NOMO-1 treated with dmso at 0.1 percent for 144 hours (cell line): ENCODE measurements at regions not wholly inside any gene's neighbourhood (a gene's known extent, or its start where the extent isn't known, plus 50 kb on each side); places are given as distances from the start of the nearest gene placed in this dataset.
A peak's percentile ranks its signal among the peaks of the same experiment; 100 is the strongest.
"Not testable (repeated sequence)": the region's sequence is repeated elsewhere in the genome, so short reads cannot be mapped to it uniquely, and the experiment has no call there.

Experiments
- DNase-seq: peaks from one replicate; lab custom pipeline; 2025; ENCODE audit not compliant: unreplicated experiment; lab: John Stamatoyannopoulos, UW

DNA sequence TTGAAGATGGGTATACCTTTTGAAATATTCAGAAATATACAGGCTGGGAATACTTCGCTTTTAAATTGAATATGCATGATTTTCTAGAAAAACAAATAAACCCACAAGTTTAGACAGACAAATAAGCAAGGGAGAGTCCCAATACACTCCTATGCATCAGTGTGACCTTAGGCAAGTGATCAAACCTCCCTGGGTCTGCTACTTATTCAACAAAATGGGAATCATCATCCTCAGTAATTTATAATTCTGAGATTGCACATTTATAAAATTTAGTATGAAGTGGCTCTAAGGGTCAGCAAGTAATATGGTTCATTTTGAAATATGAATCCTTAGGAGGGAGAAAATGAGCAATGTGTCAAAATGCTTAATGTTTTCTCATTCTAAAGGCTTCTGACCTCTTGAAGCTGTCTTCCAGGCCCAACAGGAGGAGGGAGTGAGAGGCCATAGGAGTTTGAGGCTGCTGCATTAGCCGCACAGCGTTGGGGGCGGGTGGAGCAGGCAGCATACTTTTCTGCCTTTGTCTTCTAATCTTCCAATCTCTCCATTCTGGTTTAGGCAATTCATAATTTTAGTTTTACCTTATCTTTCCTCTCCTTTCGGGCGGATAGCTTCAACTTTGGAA, 155.1 kb downstream of the TRIB2 start:
- no peak for DNase-seq

DNA sequence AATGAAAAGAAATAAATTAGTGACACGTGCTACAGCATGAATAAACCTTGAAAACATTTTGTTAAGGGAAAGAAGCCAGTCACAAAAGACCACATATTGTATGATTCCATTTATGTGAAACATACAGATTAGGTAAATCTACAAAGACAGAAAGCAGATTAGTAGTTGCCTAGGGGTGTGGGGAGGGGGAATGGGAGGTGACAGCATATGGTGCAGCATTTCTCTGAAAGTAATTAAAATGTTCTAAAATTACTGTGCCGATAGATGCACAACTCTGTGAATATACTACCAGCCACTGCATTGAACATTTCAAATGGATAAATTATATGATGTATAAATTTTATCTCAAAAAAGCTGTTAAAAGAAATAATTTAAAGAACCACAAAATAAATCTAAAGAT, 161.0 kb downstream of the TRIB2 start:
- no peak for DNase-seq

DNA sequence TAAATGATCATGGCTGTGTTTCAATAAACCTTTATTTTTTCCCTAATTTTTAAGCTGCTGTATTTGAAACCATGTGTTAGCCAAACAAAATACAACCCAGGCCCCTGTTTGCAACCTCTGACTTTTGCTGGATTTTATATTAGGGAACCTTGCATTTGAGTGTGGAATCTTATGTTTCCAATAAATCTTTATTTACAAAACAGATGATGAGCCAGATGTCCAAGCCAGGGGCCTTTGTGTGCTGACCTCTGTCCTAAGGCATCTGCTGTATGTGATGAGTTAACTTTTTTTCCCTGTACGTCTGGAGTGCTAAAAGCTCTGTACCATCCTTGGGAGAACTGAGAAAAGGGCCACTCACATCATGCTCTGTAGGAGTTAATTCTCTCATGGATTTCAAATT, 162.9 kb downstream of the TRIB2 start:
- DNase-seq = no peak

DNA sequence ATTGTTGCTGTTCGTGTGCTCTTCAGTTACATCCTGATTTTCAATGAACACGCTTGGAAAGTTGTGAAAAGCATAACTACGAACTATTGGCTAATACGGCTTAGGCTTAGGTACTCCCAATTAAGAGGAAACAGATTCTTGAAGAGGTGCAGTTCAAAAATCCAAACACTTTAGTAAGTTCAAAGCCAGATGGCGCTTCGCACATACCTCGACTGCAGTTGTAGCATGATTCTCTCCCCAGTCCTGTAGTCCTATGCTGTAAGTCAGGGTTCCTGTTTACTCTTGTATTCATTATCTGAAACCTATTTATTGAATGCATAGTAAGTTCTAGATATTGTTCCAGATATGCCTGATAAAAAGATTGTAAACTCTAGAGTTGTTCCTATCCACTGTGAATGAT, 165.2 kb downstream of the TRIB2 start:
- no peak for DNase-seq

DNA sequence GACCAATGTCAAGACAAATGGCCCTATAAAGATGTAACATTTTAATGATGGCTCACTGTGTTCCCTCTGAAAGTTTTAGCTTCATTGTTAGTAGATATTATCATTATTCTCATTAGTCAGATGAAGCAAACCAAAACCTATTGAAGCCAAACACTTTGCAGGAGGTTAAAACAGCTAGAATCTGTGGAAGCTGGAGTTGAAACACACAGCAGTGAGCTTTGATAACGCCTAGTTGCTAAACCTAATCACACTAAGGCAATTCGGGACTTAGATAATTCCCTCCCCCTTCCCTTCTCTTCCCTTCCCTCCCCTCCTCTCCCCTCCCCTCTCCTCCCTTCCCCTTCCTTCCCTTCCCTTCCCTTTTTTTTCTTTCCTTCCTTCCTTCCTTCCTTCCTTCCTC, 165.7 kb downstream of the TRIB2 start:
- DNase-seq = no peak

DNA sequence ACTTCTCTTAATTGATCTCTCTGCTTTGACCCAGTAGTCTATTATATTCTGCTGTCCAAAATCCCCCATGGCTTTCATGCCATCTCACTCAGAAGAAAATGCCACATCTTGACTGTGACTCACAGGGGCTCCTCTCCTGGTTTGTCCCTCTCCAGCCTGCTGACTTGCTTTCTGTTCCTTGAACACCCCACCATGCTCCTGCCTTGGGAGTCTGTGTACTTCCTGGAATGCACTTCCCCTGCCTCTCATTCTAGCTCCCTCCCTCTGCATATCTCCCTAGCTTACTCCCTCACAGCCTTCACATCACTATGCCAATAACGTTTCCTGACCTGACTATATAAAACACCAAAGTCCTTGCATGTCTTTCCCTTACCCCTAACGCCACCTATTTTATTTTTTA, 167.2 kb downstream of the TRIB2 start:
- DNase-seq = no peak

DNA sequence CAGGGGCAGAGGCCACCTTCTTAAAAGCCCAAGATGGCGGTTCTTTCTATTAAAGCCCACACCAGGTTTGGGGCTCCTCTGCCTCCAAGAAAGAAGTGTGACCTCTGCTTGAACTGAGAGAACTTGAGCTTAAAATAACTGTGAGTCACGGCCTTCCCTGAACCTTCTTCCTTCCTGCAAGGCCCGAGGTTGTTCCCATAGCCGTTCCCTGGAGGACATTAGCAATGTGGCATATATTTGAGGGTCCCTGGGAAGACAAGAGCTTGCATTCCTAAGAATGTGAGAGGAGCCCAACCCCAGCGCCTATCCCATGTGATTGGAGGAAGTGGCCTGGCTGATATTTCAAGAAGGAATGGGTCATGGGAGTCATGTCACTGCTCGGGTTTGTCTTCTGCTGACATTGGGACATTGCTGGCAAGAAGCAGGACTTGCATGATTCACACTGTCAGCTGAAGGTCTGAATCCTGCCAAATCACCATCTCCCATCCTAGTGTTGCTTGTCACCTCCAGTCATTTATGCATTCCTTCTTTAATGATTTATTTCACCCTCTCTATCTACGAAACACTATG, 168.1 kb downstream of the TRIB2 start:
- no peak for DNase-seq

DNA sequence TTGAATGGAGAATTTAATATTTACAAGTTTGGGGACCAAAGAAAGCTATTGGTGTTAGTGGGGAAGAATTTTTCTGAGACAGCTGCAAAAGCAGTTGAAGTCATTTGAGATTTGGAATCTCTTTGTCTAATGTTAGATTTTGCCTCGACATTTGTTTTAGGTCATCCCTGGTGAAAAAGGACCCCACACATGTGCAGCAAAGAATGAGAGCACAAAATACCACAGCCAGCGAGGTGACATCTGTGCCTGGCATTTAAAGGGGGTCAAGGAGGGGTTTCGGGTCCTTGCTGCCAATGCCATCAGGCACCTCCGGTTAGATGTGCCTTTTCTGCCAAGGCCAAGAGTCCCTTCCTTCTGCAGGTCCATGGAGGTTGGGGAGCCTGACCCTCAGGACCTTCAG, 173.3 kb downstream of the TRIB2 start:
- DNase-seq = no peak

DNA sequence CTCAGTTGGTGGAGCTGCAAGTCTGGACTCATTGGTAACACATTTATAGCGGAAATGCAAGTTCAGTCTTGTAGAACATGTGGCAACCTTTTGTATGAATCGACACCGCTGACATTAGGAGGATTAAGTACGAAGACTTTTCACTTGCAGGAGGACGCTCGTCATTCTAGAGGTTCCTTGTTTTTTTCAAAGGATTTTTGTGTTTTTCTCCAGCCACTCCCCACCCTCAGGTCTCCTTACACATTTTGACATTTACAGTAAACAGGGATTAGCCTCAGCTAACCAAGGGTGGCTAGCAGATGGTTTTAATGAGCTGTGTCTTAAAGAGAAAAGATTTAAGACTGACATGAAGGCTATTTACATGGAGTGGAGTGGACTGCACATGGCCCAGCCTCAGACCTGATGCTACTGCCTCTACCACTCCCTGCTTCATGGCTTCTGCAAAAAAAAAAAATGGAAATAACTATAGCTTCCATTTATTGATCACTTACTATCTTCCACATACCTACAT, 173.8 kb downstream of the TRIB2 start:
- DNase-seq = no peak

DNA sequence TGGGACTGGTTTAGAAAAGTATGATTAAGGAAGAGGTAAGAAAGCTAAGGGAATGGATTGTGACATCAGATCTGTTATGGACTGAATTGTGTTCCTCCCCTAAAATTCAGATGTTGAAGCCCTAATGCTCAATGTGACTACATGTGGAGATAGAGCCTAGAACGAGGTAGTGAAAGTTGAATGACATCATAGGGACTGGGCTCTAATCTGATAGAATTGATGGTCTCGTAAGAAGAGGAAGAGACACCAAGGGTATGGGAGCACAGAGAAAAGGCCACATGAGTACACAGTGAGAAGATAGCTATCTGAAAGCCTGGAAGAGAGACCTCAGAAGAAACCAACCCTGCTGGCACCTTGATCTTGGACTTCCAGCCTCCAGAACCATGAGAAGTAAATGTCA, 178.3 kb downstream of the TRIB2 start:
- no peak for DNase-seq

DNA sequence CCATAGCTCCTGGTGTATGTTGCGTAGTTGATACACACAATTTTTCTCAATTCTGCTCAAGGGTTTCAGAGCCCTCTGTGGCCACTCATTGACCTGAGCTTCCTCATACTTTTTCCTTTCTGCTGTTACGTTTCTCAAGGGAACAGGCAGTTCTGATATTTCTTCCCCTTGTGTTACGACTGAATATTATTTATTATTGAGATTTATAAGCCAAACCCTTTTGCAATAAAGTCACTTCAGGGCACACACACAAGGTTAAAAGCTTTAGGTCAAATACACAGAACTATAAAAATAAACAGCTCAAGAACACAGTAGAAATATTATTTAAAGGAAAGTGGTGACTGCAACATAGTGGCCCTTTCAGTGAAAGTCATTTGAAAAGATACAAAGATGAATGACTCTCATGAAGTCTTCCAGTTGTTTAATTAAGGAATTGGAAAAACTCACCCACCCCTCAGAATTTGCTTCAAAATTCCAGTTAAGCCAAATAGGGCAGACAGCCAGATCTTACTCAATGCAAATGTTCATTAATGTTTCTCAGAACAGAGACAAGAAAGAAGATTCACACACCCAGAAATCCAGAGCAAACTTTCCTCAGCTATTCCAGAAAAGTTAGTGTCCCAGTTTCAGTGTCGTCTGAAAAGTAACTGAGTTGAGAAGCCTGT, 179.7 kb downstream of the TRIB2 start:
- no peak for DNase-seq

DNA sequence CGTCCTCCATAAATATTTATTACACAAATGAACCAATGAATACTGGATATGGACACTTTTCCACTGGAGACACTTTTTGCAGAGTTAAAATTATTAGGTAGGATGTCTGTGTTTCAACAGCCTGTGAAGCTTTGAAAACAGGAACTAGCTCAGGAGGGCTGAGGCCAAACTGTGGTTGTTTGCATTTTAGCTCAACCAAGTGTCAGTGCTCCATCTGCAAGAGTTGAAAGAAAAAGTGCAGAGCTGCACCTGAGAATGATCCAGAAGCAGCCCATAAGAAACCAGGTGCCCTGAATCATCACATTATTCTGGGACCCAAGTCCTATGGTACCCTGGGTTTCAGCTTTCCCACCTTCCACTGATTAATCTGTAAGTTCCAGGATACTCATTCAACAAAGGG, 180.4 kb downstream of the TRIB2 start:
- DNase-seq = peak; percentile 52

DNA sequence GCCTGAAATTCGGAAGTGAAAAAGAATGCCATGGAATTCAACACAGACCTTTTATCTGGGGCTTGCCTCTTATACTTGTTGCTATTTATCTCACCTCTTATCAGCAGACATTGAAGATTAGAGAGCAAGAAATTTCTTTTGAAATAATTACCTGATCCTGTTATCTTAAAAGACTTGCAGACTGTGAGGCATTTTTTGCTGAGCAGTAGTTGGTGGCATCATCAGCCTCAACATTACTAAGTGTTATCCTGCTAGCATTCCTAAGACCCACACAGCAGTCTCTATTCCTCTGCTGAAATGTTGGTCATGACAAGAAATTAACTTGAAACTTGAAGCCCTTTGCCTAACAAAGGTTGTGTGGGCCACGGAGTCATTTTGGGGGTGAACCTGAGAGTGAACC, 186.5 kb downstream of the TRIB2 start:
- no peak for DNase-seq

DNA sequence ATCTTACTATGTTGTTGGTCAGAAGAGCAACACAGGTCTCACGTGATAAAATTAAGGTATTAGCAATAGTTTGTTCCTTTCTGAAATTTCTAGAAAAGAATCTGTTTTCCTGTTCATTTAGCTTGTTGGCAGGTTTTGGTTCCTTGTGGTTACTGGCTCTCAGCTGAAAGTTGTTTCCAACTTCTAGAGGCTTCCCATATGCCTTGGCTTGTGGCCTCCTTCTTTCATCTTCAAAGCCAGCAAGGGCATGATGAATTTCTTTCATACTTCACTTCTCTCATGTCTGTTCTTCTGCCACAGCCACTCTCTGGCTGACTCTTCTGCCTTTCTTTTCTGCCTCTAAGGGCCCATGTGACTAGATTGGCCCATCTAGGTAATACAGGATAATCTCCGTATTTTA, 193.7 kb downstream of the TRIB2 start:
- no peak for DNase-seq

DNA sequence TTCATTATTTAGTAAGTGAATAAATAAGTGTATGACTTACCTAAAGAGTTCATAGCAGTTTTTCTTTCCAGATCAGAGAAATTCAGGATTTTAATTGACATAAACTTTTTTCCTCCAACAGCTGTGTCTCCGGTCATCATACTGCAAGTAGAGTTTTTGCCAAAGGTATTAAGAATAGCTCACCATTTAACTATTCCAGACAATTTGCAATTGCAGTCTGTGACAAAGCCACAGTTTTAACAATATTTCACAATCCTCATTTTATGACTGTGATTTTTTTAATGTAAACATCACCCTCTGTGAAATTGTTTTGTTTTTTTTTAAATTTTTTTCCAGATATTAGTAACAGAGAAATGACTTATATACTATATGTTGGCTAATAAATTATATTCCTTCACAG, 199.1 kb downstream of the TRIB2 start:
- no peak for DNase-seq

DNA sequence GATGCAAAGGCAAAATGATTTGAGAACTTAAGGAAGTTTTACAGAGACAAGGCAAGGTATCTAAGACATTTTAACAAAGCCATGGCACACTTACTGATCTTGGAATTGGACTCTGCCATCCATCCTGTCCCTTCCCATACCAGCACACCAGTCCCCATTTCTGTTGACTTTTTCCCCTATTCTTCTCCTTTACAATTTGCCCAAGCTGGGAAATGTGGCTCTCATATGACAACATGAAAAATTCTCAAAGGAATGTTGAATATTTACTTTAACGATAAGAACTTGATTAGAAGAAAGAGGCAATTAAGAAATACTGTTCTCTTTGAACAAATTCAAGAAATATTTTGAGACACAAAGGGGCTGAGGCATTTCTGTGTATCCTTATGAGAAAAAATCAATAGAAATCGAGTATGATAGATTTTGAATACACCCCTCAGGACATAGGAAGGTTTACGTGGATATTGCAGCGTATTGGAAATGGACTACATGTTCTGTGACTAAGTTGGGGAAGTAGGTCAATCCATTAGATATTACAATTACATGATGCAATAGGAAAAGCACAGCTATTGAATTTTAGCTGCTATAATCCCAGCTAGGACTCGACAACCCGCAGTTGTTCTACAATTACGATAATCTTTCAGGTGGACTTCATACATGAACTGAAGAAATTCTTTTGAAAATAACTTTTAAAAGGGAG, 201.6 kb downstream of the TRIB2 start:
- DNase-seq = no peak

DNA sequence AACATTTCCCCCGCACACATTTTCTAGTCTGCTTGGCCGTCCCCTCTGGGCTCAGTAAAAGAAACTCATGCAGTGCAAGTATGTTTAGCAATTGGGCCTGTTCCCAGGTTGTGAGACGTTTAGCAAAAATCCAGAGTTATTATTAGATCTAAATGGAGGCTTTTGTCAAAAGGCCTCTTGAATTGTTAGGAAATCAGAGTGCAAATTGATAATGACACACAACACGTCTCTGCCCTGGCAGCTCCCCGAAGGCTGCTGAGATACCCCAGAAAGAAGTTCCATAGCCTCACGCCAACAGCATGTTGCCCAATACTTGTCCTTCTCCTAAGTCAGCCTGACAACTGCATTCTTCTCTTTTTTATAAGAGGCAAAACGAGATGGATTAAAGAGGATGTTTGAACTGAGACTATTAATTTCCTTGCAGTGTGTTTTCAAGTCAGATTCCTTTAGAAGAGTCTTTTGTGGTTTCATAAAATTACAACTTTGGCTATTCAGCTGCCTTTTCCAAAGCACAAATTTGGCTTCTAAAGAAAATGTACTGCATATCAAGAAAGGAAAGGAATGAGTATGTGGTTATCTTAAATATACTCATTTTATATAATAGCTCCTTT, 202.2 kb downstream of the TRIB2 start:
- no peak for DNase-seq

DNA sequence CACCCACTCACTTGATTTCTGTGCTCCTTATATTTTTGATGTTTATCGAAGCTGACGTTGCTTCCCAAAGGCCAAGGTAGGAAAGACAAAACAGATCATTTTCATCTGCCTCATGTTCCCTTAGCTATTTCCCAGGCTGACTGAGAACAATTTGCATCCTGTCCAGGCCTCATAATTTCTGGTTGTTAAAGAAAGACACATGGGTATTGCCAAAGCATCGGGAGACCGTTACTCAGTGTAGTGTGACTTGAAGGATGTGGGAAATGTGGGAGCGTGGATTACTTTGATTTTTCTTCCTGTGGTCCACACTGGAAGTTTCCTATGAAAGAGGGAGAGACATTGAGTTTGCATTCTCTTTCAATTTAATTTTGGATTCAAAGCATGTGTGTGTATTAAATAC, 204.6 kb downstream of the TRIB2 start:
- no peak for DNase-seq

DNA sequence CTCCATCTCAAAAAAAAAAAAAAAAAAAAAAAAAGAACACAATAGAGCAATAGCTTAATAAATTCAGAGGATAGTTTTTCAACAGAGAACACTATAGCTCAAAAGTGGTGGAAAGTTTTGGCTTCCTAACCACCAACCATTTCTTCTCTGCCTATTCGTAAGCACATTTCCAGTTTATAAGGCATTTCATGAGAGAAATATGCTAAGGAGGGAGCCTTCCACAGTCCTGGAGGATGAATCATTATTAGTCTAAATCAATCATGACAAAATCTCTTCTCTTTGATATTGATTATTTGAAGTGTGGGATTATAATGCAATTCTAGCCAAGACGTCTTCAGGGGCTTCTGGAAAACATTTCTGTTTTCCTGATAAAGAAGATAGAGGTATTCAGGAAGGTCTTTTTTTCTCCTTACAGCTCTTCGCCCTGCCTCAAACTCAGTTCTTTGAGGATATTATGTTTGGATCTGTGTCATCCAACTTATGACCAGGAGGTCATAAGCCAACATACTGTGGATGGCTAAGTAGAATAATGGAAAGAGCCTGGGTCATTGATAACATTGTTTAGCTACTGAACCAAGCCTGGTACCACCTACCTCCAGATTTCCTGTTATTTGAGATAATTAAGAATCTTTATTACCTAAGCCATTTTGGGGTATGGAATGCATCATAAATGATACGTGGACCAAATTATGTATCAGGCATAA, 207.3 kb downstream of the TRIB2 start:
- no peak for DNase-seq

DNA sequence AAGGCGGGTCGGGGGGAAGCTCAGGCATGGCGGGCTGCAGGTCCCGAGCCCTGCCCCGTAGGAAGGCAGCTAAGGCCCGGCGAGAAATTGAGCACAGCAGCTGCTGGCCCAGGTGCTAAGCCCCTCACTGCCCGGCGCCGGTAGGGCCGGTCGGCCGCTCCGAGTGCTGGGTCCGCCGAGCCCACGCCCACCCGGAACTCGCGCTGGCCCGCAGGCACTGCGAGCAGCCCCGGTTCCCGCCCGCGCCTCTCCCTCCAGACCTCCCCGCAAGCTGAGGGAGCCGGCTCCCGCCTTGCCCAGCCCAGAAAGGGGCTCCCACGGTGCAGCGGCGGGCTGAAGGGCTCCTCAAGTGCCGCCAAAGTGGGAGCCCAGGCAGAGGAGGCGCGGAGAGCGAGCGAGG, 209.9 kb downstream of the TRIB2 start:
- DNase-seq = not testable (repeated sequence)

DNA sequence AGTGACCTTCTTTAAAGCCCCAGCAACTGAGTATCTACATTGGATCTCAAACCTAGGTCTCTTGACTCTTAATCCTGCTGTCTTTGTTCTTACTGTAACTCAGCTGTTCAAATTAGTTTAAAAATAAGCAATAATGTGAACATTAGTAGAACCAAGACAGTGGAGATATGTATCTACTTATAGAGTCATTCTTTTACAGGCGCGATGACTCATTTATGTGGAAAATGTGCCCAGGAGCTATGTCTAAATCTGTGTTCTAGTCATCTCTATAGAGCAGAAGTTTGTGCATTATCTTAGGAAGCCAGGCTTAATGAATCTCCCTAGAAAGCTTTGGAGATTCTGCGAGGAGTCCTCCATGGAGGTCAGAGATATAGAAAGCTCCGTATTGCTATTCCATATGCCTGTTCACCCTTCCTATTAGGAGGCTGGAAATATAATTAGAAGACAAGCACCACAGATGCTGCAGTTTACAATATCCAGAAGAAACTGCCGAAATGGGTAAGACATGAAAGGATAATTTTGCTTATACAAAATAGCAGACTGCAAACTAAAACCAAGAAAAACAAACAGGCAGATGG, 211.6 kb downstream of the TRIB2 start:
- DNase-seq = no peak
